CD8-positive, alpha-beta memory T cell (primary cell): ENCODE measurements at regions not wholly inside any gene's neighbourhood (a gene's known extent, or its start where the extent isn't known, plus 50 kb on each side); places are given as distances from the start of the nearest gene placed in this dataset.

Experiments used
- CTCF ChIA-PET: fragments of 350-600 bp; sonication (Branson Sonifier 250); formaldehyde crosslinking; loops from one replicate; lab custom pipeline; 2021; ENCODE audit warnings: antibody characterized with exemption; lab: Charles Lee
- POLR2A ChIA-PET: fragments of 350-600 bp; sonication (Branson Sonifier 250); formaldehyde crosslinking; loops from one replicate; lab custom pipeline; 2021; ENCODE audit warnings: antibody characterized with exemption; lab: Charles Lee
- DNase-seq, 5 donors: peaks; one replicate each; pipeline versions ENCODE4 v3.0.0 to v3.0.0-alpha.2; 2020 to 2022; ENCODE audit warnings: mixed read lengths in 1 of 5
- H3K27ac ChIP-seq: one replicate; pipeline ENCODE4 v1.7.0; 2013; ENCODE audit warnings: low read depth, mild to moderate bottlenecking, low read length, moderate library complexity
- H3K27me3 ChIP-seq: 2 replicates; pipeline ENCODE4 v1.7.0; 2013; ENCODE audit warnings: low read length, mild to moderate bottlenecking; ENCODE audit not compliant: insufficient read depth, poor library complexity, severe bottlenecking
- H3K36me3 ChIP-seq: 2 replicates; pipeline ENCODE4 v1.7.0; 2013; ENCODE audit warnings: mild to moderate bottlenecking, low read length, moderate library complexity; ENCODE audit not compliant: insufficient read depth
- H3K4me1 ChIP-seq: 2 replicates; pipeline ENCODE4 v1.7.0; 2013; ENCODE audit warnings: mild to moderate bottlenecking, low read length, moderate library complexity; ENCODE audit not compliant: insufficient read depth
- H3K4me3 ChIP-seq: 2 replicates; pipeline ENCODE4 v1.7.0; 2013; ENCODE audit warnings: mild to moderate bottlenecking, low read length
- H3K9me3 ChIP-seq: 2 replicates; pipeline ENCODE4 v1.7.0; 2013; ENCODE audit warnings: mild to moderate bottlenecking, low read length
- H3K27ac Mint-ChIP-seq, 8 donors: one replicate each; pipeline ENCODE4 v1.8.0; 2020 to 2021; ENCODE audit warnings: mixed read lengths in 8 of 8, mild to moderate bottlenecking in 6 of 8, inconsistent platforms in 3 of 8, moderate library complexity in 3 of 8
- H3K27me3 Mint-ChIP-seq, 2 donors: one replicate each; pipeline ENCODE4 v1.8.0; 2020 to 2021; ENCODE audit warnings: mixed read lengths in 2 of 2, mild to moderate bottlenecking in 1 of 2, moderate library complexity in 1 of 2
- H3K36me3 Mint-ChIP-seq, 3 donors: one replicate each; pipeline ENCODE4 v1.8.0; 2020 to 2021; ENCODE audit warnings: mixed read lengths in 3 of 3, inconsistent platforms in 1 of 3, mild to moderate bottlenecking in 1 of 3
- H3K4me1 Mint-ChIP-seq, 3 donors: one replicate each; pipeline ENCODE4 v1.8.0; 2020 to 2021; ENCODE audit warnings: mixed read lengths in 3 of 3, inconsistent platforms in 1 of 3, mild to moderate bottlenecking in 1 of 3
- H3K4me3 Mint-ChIP-seq, 7 donors: one replicate each; pipeline ENCODE4 v1.8.0; 2020 to 2021; ENCODE audit warnings: mixed read lengths in 7 of 7, mild to moderate bottlenecking in 6 of 7, moderate library complexity in 4 of 7, inconsistent platforms in 2 of 7
- H3K9me3 Mint-ChIP-seq, 5 donors: one replicate each; pipeline ENCODE4 v1.8.0; 2020 to 2022; ENCODE audit warnings: mixed read lengths in 5 of 5, mild to moderate bottlenecking in 3 of 5, moderate library complexity in 2 of 5, inconsistent platforms in 1 of 5

DNA sequence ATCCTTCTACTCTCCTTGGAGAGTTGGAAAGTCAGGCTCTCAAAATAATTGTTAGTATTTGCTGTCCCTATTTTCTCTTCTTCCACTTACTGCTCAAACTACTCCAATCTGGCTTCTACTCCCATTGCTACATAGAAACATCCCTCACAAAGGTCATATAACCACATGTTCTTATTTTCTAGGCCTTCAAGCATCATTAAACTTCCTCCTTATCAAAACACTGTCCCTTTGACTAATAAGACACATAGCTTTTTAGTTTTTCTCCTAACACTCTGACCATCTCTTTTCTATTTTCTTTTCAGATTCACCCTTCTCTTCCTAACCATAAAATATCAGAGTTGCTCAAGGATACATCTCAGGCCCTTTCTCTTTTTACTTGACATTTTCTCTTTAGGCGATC lies 148.3 kb downstream of the MBD2 start:
- H3K9me3 Mint-ChIP-seq = no peaks in the 10 kb centered on the region
- Histone ChIP-seq H3K27me3 (no peaks in the 10 kb centered on the region), H3K4me1 (no peaks in the 10 kb centered on the region), H3K9me3 (no peaks in the 10 kb centered on the region), H3K36me3 (no peaks in the 10 kb centered on the region), H3K27ac (no peak overlapping the region), H3K4me3 (no peak overlapping the region)
- peaks cover 0 to 4% (median 0%) of the 10 kb centered on the region in 3 donors for H3K36me3 Mint-ChIP-seq
- H3K27me3 Mint-ChIP-seq = peaks cover 0 to 1% of the 10 kb centered on the region in 2 donors
- ChIA-PET CTCF (no interaction called here), POLR2A (no interaction called here)
- H3K4me1 Mint-ChIP-seq = no peaks in the 10 kb centered on the region
- no peak for DNase-seq
- no peak overlapping the region for H3K4me3 Mint-ChIP-seq
- no peak overlapping the region for H3K27ac Mint-ChIP-seq

DNA sequence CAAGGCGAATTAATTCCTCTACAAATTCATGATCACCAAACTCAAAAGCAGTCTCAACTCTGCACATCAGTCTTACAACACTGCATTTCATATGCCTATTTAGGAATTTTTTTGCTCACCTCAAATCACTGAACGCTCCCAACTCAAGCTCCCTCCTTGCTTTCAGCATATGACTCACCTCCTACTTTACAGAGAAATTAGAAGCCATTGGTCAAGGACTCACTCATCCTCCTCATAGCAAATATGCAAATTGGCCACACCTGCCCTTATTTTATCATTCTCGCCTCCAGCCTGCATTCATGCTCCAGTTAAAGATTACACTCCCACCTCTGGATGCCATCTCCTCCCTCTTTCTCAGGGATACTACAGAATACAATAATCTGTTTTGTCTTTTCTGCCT lies 148.8 kb downstream of the MBD2 start:
- Mint-ChIP-seq H3K9me3 (no peaks in the 10 kb centered on the region), H3K36me3 (peaks cover 0 to 4% (median 0%) of the 10 kb centered on the region in 3 donors), H3K27ac (no peak overlapping the region), H3K27me3 (peaks cover 0 to 1% of the 10 kb centered on the region in 2 donors), H3K4me3 (no peak overlapping the region), H3K4me1 (no peaks in the 10 kb centered on the region)
- ChIA-PET POLR2A (no interaction called here), CTCF (no interaction called here)
- no peak for DNase-seq
- Histone ChIP-seq H3K27ac (no peak overlapping the region), H3K27me3 (no peaks in the 10 kb centered on the region), H3K9me3 (no peaks in the 10 kb centered on the region), H3K4me1 (no peaks in the 10 kb centered on the region), H3K4me3 (no peak overlapping the region), H3K36me3 (no peaks in the 10 kb centered on the region)

DNA sequence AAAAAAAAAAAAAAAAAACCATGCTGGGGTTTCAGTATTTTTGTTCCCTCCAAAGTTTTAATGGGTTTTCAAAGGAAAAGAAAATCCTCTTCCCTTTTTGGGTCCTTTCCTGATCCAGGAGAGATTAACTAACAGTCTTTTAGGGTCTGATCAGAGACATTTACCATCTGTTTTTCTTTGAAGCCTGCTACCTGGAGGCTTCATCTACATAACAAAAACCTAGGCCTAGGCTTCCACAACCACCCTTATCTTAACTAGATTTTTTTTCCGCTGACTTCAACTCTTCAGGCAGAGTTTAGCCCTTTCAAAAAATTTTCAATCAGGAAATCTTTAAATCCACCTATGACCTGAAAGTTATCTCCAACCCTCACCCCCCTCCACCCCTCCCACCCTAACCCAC lies 154.7 kb downstream of the MBD2 start:
- Mint-ChIP-seq H3K27me3 (no peaks in the 10 kb centered on the region), H3K9me3 (peaks cover 0 to 2% (median 0%) of the 10 kb centered on the region in 5 donors), H3K4me1 (no peaks in the 10 kb centered on the region), H3K27ac (no peak overlapping the region), H3K4me3 (no peak overlapping the region), H3K36me3 (peaks cover 0 to 2% (median 0%) of the 10 kb centered on the region in 3 donors)
- no peak for DNase-seq
- H3K27me3 ChIP-seq = no peaks in the 10 kb centered on the region
- CTCF ChIA-PET = no interaction called here
- H3K4me1 ChIP-seq = no peaks in the 10 kb centered on the region
- no peaks in the 10 kb centered on the region for H3K36me3 ChIP-seq
- no peak overlapping the region for H3K27ac ChIP-seq
- no peak overlapping the region for H3K4me3 ChIP-seq
- POLR2A ChIA-PET = no interaction called here
- H3K9me3 ChIP-seq = no peaks in the 10 kb centered on the region

DNA sequence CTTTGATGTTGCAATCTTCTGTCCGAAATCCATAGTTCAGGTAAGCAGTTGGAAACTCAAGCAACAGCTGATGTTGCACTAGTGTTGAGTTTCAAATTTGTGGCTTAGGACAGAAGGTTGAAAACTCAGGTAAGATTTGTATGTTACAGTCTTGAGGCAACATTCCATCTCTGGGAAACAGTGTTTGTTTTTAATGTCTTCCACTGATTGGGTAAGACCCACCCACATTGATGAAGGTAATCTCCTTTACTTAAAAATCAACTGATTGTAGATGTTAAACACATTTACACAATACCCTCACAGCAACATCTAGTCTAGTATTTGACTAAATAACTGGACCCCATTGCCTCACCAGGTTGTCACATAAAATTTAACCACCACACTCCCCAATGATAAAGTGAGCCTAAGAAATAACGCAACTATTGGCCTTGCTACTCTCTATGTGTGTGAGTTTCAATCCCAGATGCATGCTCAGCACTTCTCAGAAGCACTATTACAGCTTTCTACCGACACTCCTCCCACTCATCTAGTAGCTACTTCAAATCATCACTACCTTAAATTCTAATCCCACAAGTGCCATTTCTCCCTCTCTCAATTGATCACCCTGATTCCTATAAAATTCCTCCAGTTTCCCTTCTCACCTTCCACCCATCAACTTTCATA lies 164.0 kb downstream of the MBD2 start:
- H3K4me3 Mint-ChIP-seq = no peak overlapping the region
- ChIA-PET CTCF (no interaction called here), POLR2A (no interaction called here)
- Histone ChIP-seq H3K4me3 (no peak overlapping the region), H3K27me3 (no peaks in the 10 kb centered on the region), H3K27ac (no peak overlapping the region), H3K9me3 (no peaks in the 10 kb centered on the region), H3K4me1 (no peaks in the 10 kb centered on the region), H3K36me3 (no peaks in the 10 kb centered on the region)
- no peak overlapping the region for H3K27ac Mint-ChIP-seq
- DNase-seq = no peak
- H3K27me3 Mint-ChIP-seq = peaks cover 11 to 22% of the 10 kb centered on the region in 2 donors
- peaks cover 0 to 3% (median 0%) of the 10 kb centered on the region in 3 donors for H3K4me1 Mint-ChIP-seq
- peaks cover 0 to 4% (median 0%) of the 10 kb centered on the region in 5 donors for H3K9me3 Mint-ChIP-seq
- no peaks in the 10 kb centered on the region for H3K36me3 Mint-ChIP-seq

DNA sequence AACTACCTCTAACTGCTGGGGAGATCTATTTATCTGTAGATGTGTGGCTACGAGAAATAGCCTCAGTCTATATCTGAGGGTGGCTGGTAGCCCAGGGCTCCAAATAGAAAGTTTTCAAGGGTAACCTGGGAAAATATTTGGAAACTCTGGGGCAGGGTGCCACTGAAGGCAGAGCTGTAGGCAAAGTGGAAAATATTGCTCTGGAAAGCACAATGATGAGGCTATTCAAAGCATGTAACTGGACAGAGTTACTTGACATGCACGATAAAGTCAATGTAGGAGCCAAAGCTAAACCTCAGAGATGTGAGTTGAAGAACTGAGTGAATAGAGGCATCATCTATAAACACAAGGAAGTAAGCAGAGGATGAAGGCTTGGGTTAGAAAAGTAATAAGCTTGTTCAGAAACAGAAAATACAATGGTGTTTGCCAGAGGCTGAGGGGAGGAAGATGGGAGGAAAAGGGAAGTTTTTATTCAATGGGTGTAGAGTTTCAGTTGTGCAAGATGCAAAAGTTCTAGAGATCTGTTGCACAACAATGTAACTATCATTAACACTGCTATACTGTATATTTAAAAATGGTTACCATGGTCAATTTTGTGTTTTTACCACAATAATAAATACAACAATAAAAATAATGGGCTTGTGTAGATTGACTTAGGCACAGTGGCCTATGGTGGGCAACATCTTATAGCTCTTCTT lies 171.6 kb downstream of the MBD2 start:
- no peak for DNase-seq
- Mint-ChIP-seq H3K27me3 (peaks cover 0 to 3% of the 10 kb centered on the region in 2 donors), H3K36me3 (no peaks in the 10 kb centered on the region), H3K4me3 (no peak overlapping the region), H3K9me3 (no peaks in the 10 kb centered on the region), H3K4me1 (peaks cover 0 to 3% (median 0%) of the 10 kb centered on the region in 3 donors), H3K27ac (no peak overlapping the region)
- CTCF ChIA-PET = no interaction called here
- no peaks in the 10 kb centered on the region for H3K36me3 ChIP-seq
- no peak overlapping the region for H3K27ac ChIP-seq
- no peak overlapping the region for H3K4me3 ChIP-seq
- H3K4me1 ChIP-seq = no peaks in the 10 kb centered on the region
- POLR2A ChIA-PET = no interaction called here
- H3K27me3 ChIP-seq = no peaks in the 10 kb centered on the region
- H3K9me3 ChIP-seq = no peaks in the 10 kb centered on the region

DNA sequence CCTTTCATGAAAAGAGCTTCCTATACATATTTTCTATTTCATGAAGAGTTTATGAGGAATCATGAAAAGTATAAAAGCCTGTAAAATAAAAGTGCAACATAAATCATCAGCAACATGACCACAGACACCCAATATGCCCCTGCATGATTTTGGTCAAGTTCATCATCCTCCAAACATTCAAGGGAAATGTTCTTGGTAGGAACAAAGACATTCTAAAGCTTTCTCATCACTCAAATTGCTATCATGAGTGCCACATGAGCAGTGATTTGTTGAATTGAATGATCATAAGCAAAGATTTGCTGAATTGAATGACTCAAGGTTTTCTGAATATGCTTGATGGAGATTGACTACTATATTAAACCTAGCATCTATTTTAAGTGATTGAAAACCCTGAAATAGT lies 172.2 kb downstream of the MBD2 start:
- Histone ChIP-seq H3K36me3 (no peaks in the 10 kb centered on the region), H3K27me3 (no peaks in the 10 kb centered on the region), H3K27ac (no peak overlapping the region), H3K4me3 (no peak overlapping the region), H3K4me1 (no peaks in the 10 kb centered on the region), H3K9me3 (no peaks in the 10 kb centered on the region)
- Mint-ChIP-seq H3K27ac (no peak overlapping the region), H3K27me3 (peaks cover 0 to 3% of the 10 kb centered on the region in 2 donors), H3K4me3 (no peak overlapping the region), H3K4me1 (peaks cover 0 to 3% (median 0%) of the 10 kb centered on the region in 3 donors), H3K36me3 (no peaks in the 10 kb centered on the region), H3K9me3 (no peaks in the 10 kb centered on the region)
- CTCF ChIA-PET = no interaction called here
- DNase-seq = no peak
- POLR2A ChIA-PET = no interaction called here

DNA sequence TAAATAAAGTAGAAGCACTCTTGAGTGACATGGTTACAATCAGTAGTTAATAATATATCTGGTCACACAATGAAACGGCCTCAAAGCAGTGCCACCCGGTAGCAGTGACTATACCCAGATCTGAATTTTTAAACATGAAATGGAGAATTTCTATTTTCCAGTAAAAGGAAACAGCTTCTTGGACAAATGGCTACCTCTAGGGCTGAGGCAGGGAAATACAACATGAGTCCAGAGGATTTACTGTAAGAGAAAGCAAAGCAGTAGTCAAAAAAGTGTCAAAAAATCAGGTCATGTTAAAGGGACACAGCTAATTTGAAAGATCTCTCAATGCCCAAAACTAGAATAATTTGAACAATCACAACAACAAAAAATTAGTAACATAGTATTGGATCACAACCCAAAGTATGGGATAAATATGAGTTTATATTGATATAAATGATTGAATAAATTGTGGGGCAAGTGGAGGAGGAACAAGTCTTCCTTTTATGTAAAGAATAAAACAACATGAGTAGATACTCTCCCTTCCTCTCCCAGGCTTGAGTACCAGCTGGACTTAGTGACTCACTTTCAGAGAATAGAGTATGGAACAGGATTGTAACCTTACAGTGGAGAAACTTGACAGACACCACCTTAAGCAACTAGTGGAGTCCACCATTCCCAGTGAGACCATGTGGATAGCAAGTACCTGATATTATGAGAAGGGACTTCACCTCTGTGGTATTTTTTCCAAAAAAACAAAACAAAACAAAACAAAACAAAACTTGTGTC lies 180.8 kb downstream of the MBD2 start:
- Histone ChIP-seq H3K4me3 (no peak overlapping the region), H3K9me3 (no peaks in the 10 kb centered on the region), H3K4me1 (no peaks in the 10 kb centered on the region), H3K27ac (no peak overlapping the region), H3K27me3 (no peaks in the 10 kb centered on the region), H3K36me3 (no peaks in the 10 kb centered on the region)
- Mint-ChIP-seq H3K36me3 (no peaks in the 10 kb centered on the region), H3K4me1 (no peaks in the 10 kb centered on the region), H3K27ac (no peak overlapping the region), H3K4me3 (no peak overlapping the region), H3K27me3 (peaks cover 0 to 2% of the 10 kb centered on the region in 2 donors), H3K9me3 (no peaks in the 10 kb centered on the region)
- DNase-seq = no peak
- POLR2A ChIA-PET = no interaction called here
- CTCF ChIA-PET = no interaction called here

DNA sequence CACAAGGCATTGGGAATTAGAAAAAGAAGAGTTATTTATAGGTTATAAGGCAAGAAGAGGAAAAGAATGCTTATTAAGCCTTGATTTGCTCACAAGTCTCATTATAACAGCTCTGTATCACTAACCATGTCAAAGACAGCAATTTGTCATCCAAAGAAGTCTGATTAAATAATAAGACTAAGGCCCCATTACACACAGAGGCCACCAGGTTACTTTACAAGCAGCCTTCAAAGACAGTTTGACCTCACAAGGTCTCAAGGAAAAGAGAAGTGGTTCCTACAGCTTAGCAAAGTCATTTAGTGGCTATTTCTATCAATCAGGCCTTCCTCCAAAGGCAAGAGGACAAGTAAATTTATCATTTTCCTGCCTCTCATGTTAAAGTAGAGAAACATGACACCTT lies 188.5 kb downstream of the MBD2 start:
- H3K9me3 Mint-ChIP-seq = peaks cover 0 to 2% (median 0%) of the 10 kb centered on the region in 5 donors
- H3K4me3 ChIP-seq = no peak overlapping the region
- no peaks in the 10 kb centered on the region for H3K36me3 ChIP-seq
- H3K27me3 ChIP-seq = no peaks in the 10 kb centered on the region
- POLR2A ChIA-PET = no interaction called here
- H3K27ac ChIP-seq = no peak overlapping the region
- no peak for DNase-seq
- H3K27ac Mint-ChIP-seq = no peak overlapping the region
- H3K4me1 ChIP-seq = no peaks in the 10 kb centered on the region
- no peak overlapping the region for H3K4me3 Mint-ChIP-seq
- no peaks in the 10 kb centered on the region for H3K9me3 ChIP-seq
- H3K36me3 Mint-ChIP-seq = no peaks in the 10 kb centered on the region
- CTCF ChIA-PET = no interaction called here
- H3K27me3 Mint-ChIP-seq = peaks cover 1 to 18% of the 10 kb centered on the region in 2 donors
- no peaks in the 10 kb centered on the region for H3K4me1 Mint-ChIP-seq
